ENCODE measurements at regions not wholly inside any gene's neighbourhood (a gene's known extent, or its start where the extent isn't known, plus 50 kb on each side); places are given as distances from the start of the nearest gene placed in this dataset.

GRCh38 chr3:112693186-112693585, 52.2 kb upstream of the CCDC80 start:
- Mint-ChIP-seq H3K27ac (no peak overlapping the region), H3K27me3 (ENCODE audit: low read depth) (peaks cover 10% of the 10 kb centered on the region), H3K36me3 (ENCODE audit: low read depth) (no peaks in the 10 kb centered on the region), H3K4me1 (peaks cover 13% of the 10 kb centered on the region), H3K9me3 (peaks cover 17% of the 10 kb centered on the region), H3K4me3 (no peak overlapping the region)
- no peak for TF ChIP-seq CTCF (IDR thresholded peaks at IDR 0.05; ENCODE audit: unreplicated experiment in 3 of 3)

All from nephron (organoid).